Coronary artery (tissue), 2 donors: ENCODE measurements at regions not wholly inside any gene's neighbourhood (a gene's known extent, or its start where the extent isn't known, plus 50 kb on each side); places are given as distances from the start of the nearest gene placed in this dataset.

Experiments used
- DNase-seq: peaks from one replicate; pipeline ENCODE4 v3.0.0-alpha.2; 2017; ENCODE audit warnings: low spot score
- H3K27ac ChIP-seq, 2 donors: fragments of 200-600 bp; sonication (generic); one replicate each; pipeline ENCODE4 v1.5.1; 2016 to 2019
- H3K4me3 ChIP-seq: fragments of 200-600 bp; sonication (generic); 2 replicates; pipeline ENCODE4 v1.5.1; 2016; ENCODE audit warnings: mild to moderate bottlenecking, moderate library complexity
- TF ChIP-seq, protein P1 (sequence below): fragments of 200-600 bp; sonication (generic); IDR thresholded peaks from one replicate; pipeline ENCODE4 v1.5.1; 2019; ENCODE audit warnings: antibody characterized with exemption

DNA sequence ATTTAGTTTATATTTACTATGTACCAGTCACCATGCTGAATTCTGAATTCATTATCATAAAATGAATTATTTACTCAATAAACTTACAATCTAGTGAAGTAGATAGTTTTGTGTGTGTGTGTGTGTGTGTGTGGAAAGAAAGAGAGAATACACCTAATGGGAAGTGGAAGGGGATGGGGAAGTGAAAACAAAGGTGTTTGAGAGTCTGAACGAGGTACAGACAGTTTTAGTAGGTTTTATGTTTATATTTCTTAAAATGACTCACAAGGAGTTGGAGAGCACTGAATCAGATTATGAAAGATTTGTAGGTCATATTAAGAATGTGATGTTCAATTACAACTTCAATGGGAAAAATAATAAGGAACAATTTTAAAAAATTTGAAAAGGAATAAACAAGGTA is 1753.0 kb downstream of the SLITRK1 start:
- TF ChIP-seq, protein P1, sequence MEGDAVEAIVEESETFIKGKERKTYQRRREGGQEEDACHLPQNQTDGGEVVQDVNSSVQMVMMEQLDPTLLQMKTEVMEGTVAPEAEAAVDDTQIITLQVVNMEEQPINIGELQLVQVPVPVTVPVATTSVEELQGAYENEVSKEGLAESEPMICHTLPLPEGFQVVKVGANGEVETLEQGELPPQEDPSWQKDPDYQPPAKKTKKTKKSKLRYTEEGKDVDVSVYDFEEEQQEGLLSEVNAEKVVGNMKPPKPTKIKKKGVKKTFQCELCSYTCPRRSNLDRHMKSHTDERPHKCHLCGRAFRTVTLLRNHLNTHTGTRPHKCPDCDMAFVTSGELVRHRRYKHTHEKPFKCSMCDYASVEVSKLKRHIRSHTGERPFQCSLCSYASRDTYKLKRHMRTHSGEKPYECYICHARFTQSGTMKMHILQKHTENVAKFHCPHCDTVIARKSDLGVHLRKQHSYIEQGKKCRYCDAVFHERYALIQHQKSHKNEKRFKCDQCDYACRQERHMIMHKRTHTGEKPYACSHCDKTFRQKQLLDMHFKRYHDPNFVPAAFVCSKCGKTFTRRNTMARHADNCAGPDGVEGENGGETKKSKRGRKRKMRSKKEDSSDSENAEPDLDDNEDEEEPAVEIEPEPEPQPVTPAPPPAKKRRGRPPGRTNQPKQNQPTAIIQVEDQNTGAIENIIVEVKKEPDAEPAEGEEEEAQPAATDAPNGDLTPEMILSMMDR: no peak
- no peak for DNase-seq
- no peak overlapping the region for H3K27ac ChIP-seq
- H3K4me3 ChIP-seq: no peak overlapping the region

DNA sequence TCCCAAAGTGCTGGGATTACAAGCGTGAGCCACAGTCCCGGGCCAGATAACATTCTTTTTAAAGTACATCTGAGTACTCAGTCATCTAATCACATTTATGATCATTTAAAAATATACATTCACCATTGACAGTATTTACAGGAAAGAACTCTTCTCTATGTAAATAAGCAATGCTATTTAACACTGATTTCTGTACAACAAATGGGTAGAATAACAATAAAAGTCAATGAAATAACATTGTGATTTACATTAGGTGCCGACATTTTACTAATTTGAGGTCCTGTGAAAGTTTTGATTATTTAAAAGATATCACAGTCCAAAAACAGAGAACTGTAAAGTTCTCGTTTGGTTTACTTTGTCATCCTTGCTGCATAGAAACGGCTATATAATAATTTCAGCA is 1763.7 kb downstream of the SLITRK1 start:
- no peak overlapping the region for H3K27ac ChIP-seq
- TF ChIP-seq, protein P1: no peak
- no peak for DNase-seq
- H3K4me3 ChIP-seq: no peak overlapping the region

DNA sequence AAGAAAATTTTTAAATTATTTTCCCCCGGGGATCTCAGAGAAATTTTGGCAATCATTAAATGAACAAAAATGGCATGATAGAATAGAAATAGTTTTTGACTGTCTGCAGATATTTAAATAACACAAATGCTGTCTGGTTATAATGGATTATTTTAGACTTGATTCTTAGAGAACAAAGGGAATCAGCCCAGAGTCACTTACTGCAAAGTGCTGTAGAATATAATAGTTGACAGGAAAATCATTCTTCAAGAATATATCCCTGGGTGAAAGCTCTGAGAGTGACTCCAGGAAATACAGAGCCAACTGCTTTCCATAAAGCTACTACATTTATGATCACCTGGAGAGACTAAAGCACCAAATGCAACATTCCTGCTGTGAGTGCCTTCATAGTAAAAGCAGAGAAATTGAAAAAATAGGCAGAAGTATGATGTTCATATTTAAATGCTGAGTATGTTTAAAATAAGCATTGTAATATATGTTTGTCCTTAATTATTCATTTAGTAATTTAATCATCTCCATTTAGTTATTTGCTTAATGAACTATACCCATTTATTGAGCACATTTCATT is 1765.8 kb downstream of the SLITRK1 start:
- no peak overlapping the region for H3K27ac ChIP-seq
- TF ChIP-seq, protein P1: no peak

DNA sequence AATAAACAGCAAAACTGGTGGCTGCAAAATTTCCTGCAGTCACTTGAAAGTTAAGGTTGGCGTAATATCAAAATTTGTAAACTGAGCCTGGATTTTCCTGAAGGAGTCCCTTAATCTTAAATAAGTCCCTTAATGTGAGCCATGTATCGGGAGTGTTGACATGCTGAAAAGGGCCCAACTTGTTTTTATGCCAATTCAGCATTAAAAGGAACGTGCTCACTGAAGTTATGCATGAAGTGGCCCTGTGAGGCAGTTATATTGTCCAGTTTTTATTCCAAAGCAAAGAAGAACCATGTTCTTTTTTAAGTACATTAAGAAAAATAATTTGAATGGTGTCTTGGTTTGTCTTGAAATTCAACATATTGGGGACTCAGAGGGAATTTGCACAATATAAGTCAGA is 1766.9 kb downstream of the SLITRK1 start:
- Histone ChIP-seq H3K27ac (no peak overlapping the region), H3K4me3 (no peak overlapping the region)
- DNase-seq: no peak
- TF ChIP-seq, protein P1: no peak

More for the DNA sequence above, 1765.8 kb downstream of the SLITRK1 start:
- DNase-seq: no peak
- H3K4me3 ChIP-seq: no peak overlapping the region

DNA sequence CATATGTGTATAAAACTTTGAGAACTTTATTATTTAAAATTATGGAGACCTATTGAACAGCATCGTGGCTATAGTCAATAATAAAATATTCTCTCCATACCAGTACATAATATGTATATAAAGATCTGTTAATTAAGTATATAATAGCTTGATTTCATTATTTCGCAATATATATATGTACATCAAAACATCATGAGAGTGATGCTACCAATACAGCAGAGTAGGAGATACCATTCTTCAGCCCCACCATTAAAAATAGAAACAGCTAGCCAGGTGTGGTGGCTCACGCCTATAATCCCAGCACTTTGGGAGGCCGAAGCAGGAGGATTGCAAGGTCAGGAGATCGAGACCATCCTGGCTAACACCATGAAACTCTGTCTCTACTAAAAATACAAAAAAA is 1755.3 kb upstream of the SPRY2 start:
- DNase-seq: no peak
- TF ChIP-seq, protein P1: no peak
- H3K27ac ChIP-seq: no peak overlapping the region
- no peak overlapping the region for H3K4me3 ChIP-seq

DNA sequence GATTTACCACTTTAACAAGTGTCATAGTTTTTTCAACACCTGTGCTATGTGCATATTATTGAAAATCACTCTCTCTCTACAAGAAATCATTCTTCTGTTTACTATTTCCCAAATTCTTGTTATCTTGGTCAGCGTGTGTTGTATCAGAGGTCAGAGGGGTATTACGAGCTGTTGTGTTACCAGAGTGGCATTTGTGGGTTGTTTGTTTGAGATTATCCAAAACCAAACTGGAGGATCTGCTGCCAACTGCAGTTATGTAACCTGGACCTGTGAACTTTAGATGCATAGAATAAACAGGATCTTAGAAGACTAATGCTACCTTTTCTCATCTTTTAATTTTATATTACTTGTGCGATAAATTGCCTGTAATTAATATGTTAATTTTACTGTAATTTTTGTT is 1751.4 kb upstream of the SPRY2 start:
- no peak for DNase-seq
- no peak overlapping the region for H3K27ac ChIP-seq
- TF ChIP-seq, protein P1: no peak
- H3K4me3 ChIP-seq: no peak overlapping the region

DNA sequence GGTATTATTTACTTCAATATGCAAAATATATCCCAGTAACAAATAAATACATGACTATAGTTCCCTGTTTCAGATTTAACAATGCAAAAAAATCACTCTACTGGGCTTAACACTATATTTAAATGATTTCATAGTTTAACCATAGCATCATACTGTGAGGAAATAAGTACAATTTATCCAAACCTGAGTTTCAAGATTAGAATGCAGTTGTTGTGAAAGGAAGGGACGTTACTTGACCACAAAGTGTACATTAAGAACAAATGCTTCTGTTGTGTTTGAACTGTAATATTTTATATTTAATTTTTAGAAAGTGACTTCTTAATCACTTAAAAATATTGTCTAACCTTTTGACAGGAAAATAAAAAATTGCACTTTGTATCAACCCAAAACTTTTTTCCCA is 1747.9 kb upstream of the SPRY2 start:
- no peak overlapping the region for H3K4me3 ChIP-seq
- DNase-seq: no peak
- TF ChIP-seq, protein P1: no peak
- H3K27ac ChIP-seq: no peak overlapping the region
